ENCODE measurements at regions not wholly inside any gene's neighbourhood (a gene's known extent, or its start where the extent isn't known, plus 50 kb on each side); places are given as distances from the start of the nearest gene placed in this dataset.
A peak's percentile ranks its signal among the peaks of the same experiment; 100 is the strongest.

DNA sequence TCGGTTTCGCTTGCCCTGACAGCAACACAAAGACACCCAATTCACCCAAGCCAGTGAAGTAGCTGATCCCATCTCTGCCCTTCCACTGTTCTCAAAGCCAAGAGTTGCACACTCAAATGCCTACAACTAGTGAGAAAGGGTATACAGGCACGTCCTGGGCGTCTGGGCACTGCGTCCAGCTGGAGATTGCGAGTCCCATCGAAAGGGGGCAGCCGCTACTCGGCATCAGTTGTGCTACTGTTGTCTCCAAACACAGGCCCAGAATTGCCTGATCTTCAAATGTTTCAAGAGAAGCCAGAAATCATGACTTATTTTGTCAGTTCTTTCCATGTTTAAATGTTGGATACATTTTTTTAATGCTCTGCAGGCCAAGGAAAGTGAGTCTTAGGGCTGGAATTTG is 487.8 kb downstream of the BCOR start:
- no peaks in the 10 kb centered on the region for H3K9me3 ChIP-seq
- no peak for DNase-seq
- no peaks in the 10 kb centered on the region for H3K27me3 ChIP-seq
- H3K4me1 ChIP-seq, result peaks cover 0 to 12% (median 3%) of the 10 kb centered on the region in 4 donors
- TF ChIP-seq, protein P1, sequence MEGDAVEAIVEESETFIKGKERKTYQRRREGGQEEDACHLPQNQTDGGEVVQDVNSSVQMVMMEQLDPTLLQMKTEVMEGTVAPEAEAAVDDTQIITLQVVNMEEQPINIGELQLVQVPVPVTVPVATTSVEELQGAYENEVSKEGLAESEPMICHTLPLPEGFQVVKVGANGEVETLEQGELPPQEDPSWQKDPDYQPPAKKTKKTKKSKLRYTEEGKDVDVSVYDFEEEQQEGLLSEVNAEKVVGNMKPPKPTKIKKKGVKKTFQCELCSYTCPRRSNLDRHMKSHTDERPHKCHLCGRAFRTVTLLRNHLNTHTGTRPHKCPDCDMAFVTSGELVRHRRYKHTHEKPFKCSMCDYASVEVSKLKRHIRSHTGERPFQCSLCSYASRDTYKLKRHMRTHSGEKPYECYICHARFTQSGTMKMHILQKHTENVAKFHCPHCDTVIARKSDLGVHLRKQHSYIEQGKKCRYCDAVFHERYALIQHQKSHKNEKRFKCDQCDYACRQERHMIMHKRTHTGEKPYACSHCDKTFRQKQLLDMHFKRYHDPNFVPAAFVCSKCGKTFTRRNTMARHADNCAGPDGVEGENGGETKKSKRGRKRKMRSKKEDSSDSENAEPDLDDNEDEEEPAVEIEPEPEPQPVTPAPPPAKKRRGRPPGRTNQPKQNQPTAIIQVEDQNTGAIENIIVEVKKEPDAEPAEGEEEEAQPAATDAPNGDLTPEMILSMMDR (IDR thresholded peaks at IDR 0.05), result no peak
- TF ChIP-seq POLR2AphosphoS5 (IDR thresholded peaks at IDR 0.05) (no peak), EP300 (IDR thresholded peaks at IDR 0.05; ENCODE audit: low read depth) (no peak), POLR2A (IDR thresholded peaks at IDR 0.05) (no peak)
- intact Hi-C loops (cut with DNase I; ENCODE audit: low total_unique reads) (loop anchor here (10.0 kb wide), 1 partner anchor 1285 kb away; no protein-coding TSS in a partner anchor), in situ Hi-C loops (cut with MboI; ENCODE audit: low pct_ligation_motif_present in 1 of 4, low pct_unique_long_range_greater_than_20kb in 1 of 4, low sequenced_read_pairs in 3 of 4) (no loop called here)
- WGBS, 2 donors (ENCODE audit: low coverage in 1 of 2), result 70% methylated on average over 9 of the region's 9 CpGs; no CpG with 5 or more reads in 1 of the 2 donors
- H3K36me3 ChIP-seq, result no peaks in the 10 kb centered on the region
- no peak overlapping the region for H3K27ac ChIP-seq
- H3K4me3 ChIP-seq, result no peak overlapping the region

DNA sequence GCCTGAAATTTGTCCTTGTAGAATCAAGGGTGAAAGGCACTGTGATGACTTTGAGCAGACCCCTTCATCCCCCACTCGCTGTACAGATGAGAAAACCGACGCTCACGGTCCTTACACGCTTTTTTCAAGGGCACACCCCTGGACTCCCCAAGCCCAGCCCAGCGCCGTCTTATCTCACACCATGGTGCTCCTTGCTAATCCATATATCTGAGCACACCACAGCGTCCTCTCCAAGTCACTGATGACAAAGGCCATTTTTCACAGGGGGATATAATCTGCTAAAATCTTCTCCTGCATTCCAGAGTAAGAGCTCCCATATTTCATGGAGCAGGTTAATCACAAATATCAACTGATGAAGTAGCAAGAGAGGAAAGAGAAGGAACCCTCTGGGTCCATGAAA is 486.3 kb downstream of the BCOR start:
- in situ Hi-C loops (cut with MboI; ENCODE audit: low pct_ligation_motif_present in 1 of 4, low pct_unique_long_range_greater_than_20kb in 1 of 4, low sequenced_read_pairs in 3 of 4) (no loop called here), intact Hi-C loops (cut with DNase I; ENCODE audit: low total_unique reads) (no loop called here)
- TF ChIP-seq, protein P1 (IDR thresholded peaks at IDR 0.05), result no peak
- TF ChIP-seq POLR2AphosphoS5 (IDR thresholded peaks at IDR 0.05), result no peak
- no peak for TF ChIP-seq EP300 (IDR thresholded peaks at IDR 0.05; ENCODE audit: low read depth)
- TF ChIP-seq POLR2A (IDR thresholded peaks at IDR 0.05), result no peak
- 82% methylated on average over 8 of the region's 8 CpGs; no CpG with 5 or more reads in 1 of the 2 donors for WGBS, 2 donors (ENCODE audit: low coverage in 1 of 2)
- no peaks in the 10 kb centered on the region for H3K36me3 ChIP-seq
- no peak overlapping the region for H3K27ac ChIP-seq
- no peak for DNase-seq
- H3K9me3 ChIP-seq, result no peaks in the 10 kb centered on the region
- no peaks in the 10 kb centered on the region for H3K27me3 ChIP-seq
- peaks cover 0 to 12% (median 3%) of the 10 kb centered on the region in 4 donors for H3K4me1 ChIP-seq
- H3K4me3 ChIP-seq, result no peak overlapping the region

DNA sequence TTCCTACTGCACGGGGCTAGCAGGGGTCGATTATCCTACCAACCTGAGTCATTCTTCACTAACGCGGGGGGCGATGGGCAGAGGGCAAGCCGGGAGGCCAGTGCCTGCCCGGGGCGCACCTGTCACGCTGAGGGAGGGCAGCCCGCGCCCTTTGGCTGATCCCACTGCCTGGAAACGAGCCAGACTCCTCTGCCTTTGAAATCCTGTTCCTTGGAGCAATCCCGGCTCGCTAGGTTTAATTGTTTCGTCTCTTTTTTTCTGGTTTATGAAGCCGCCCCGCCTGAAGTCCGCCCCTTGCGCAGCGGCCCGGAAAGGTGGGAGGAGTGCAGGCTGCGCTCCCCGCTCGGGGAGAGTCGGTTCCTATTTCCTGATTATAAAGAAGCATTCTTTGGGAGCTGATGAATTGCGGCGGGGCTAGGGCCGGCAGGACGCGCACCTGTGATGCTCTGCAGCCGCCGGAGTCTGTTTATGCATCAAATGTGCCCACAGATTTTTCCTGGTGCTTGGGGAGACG is 484.2 kb downstream of the BCOR start:
- TF ChIP-seq POLR2A (IDR thresholded peaks at IDR 0.05) (no peak), EP300 (IDR thresholded peaks at IDR 0.05; ENCODE audit: low read depth) (no peak), POLR2AphosphoS5 (IDR thresholded peaks at IDR 0.05) (no peak)
- TF ChIP-seq, protein P1 (IDR thresholded peaks at IDR 0.05), result no peak
- Histone ChIP-seq H3K36me3 (no peaks in the 10 kb centered on the region), H3K4me1 (peaks cover 0 to 12% (median 3%) of the 10 kb centered on the region in 4 donors), H3K9me3 (no peaks in the 10 kb centered on the region), H3K4me3 (peak overlapping the region in 2 of 4 donors; percentile 19 to 35), H3K27me3 (no peaks in the 10 kb centered on the region), H3K27ac (no peak overlapping the region)
- DNase-seq, result peak; percentile 51
- WGBS, 2 donors (ENCODE audit: low coverage in 1 of 2), result 29% methylated on average over 5 of the region's 33 CpGs; no CpG with 5 or more reads in 1 of the 2 donors
- in situ Hi-C loops (cut with MboI; ENCODE audit: low pct_ligation_motif_present in 1 of 4, low pct_unique_long_range_greater_than_20kb in 1 of 4, low sequenced_read_pairs in 3 of 4), result no loop called here
- intact Hi-C loops (cut with DNase I; ENCODE audit: low total_unique reads), result no loop called here

DNA sequence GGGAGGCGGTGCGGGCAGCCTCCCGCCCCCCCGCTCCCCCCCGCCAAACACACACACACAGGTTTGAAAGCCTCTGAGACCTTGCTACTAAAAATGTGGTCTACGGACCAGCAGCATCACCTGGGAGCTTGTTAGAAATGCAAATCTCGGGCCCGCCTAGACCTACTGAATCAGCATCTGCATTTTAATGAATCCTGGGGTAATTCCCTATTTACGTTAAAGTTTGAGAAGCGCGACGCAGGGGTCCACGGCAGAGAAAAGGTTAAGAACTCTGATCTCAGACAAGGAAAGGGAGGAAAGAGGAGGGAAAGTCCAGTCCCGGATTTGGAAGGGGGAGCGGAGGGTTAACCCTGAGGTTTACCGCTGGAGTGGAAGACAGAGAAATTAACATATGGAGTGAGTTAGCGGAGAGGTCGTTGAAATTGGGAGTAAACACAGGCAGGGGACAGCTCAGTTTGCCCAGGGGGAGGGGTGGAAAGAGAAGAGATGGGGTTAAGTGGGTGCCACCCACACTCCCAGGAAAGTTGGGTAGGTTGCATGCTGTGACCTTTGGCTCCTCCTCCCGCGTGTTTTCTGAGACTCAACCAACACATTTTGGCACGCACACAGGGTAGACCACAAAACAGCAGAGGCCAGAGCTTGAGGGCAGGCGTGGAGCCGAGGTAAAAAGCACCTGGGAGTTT is 483.6 kb downstream of the BCOR start:
- peak; percentile 19 for DNase-seq
- Histone ChIP-seq H3K27me3 (no peaks in the 10 kb centered on the region), H3K36me3 (no peaks in the 10 kb centered on the region), H3K4me1 (peaks cover 0 to 12% (median 3%) of the 10 kb centered on the region in 4 donors), H3K4me3 (peak overlapping the region in 2 of 4 donors; percentile 19 to 35), H3K27ac (no peak overlapping the region), H3K9me3 (no peaks in the 10 kb centered on the region)
- intact Hi-C loops (cut with DNase I; ENCODE audit: low total_unique reads) (no loop called here), in situ Hi-C loops (cut with MboI; ENCODE audit: low pct_ligation_motif_present in 1 of 4, low pct_unique_long_range_greater_than_20kb in 1 of 4, low sequenced_read_pairs in 3 of 4) (no loop called here)
- 0 to 27% methylated on average over 1 to 18 of the region's 23 CpGs for WGBS, 2 donors (ENCODE audit: low coverage in 1 of 2)
- TF ChIP-seq POLR2A (IDR thresholded peaks at IDR 0.05), result no peak
- TF ChIP-seq, protein P1 (IDR thresholded peaks at IDR 0.05), result no peak
- TF ChIP-seq EP300 (IDR thresholded peaks at IDR 0.05; ENCODE audit: low read depth), result no peak
- TF ChIP-seq POLR2AphosphoS5 (IDR thresholded peaks at IDR 0.05), result no peak

All from transverse colon (tissue), 4 donors.